Loucy (cell line): ENCODE measurements at regions not wholly inside any gene's neighbourhood (a gene's known extent, or its start where the extent isn't known, plus 50 kb on each side); places are given as distances from the start of the nearest gene placed in this dataset.

ENCODE experiments used
- EZH2phosphoT487 ChIP-seq: fragments of 200-600 bp; IDR thresholded peaks from 2 replicates; pipeline ENCODE4 v1.6.1; 2018; ENCODE audit warnings: antibody characterized with exemption, mild to moderate bottlenecking, moderate library complexity, borderline replicate concordance
- TF ChIP-seq, protein P1 (sequence below): fragments of 200-600 bp; sonication (generic); conservative IDR thresholded peaks from 2 replicates; pipeline ENCODE4 v1.5.1; 2014; ENCODE audit warnings: mild to moderate bottlenecking, antibody characterized with exemption, low read length

GRCh38 chr14:86723254-86723624, 1193.3 kb downstream of the FLRT2 start:
- TF ChIP-seq, protein P1, sequence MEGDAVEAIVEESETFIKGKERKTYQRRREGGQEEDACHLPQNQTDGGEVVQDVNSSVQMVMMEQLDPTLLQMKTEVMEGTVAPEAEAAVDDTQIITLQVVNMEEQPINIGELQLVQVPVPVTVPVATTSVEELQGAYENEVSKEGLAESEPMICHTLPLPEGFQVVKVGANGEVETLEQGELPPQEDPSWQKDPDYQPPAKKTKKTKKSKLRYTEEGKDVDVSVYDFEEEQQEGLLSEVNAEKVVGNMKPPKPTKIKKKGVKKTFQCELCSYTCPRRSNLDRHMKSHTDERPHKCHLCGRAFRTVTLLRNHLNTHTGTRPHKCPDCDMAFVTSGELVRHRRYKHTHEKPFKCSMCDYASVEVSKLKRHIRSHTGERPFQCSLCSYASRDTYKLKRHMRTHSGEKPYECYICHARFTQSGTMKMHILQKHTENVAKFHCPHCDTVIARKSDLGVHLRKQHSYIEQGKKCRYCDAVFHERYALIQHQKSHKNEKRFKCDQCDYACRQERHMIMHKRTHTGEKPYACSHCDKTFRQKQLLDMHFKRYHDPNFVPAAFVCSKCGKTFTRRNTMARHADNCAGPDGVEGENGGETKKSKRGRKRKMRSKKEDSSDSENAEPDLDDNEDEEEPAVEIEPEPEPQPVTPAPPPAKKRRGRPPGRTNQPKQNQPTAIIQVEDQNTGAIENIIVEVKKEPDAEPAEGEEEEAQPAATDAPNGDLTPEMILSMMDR: no peak
- no peak for TF ChIP-seq EZH2phosphoT487
